HCT116 (cell line): ENCODE measurements at regions not wholly inside any gene's neighbourhood (a gene's known extent, or its start where the extent isn't known, plus 50 kb on each side); places are given as distances from the start of the nearest gene placed in this dataset.

ENCODE experiments used
- ATAC-seq: fragments of 200-7000 bp; cut with Tn5 transposase; 2 replicates; pipeline ENCODE4 v1.9.1; 2020; ENCODE audit warnings: mild to moderate bottlenecking, moderate library complexity
- BruUV-seq: library from RNA; stranded (reverse); fragments of 400-500 nt; replicated peaks from 2 replicates; lab custom pipeline; 2021; lab: Mats Ljungman, UMichigan
- CTCF ChIA-PET: fragments of 300-600 bp; sonication (Branson Sonifier 250); formaldehyde crosslinking; loops from one replicate; lab custom pipeline; 2021; ENCODE audit warnings: antibody characterized with exemption; lab: Charles Lee
- POLR2A ChIA-PET: fragments of 300-600, 350-600 bp; sonication (Branson Sonifier 250); formaldehyde crosslinking; loops from one replicate; lab custom pipeline; 2021; ENCODE audit warnings: antibody characterized with exemption; lab: Charles Lee
- RAD21 ChIA-PET, 2 experiments: fragments of 300-600 bp; sonication (Branson Sonifier 250); formaldehyde crosslinking; loops; one replicate each; lab custom pipeline; 2023; ENCODE audit warnings: low total read pairs in 2 of 2; ENCODE audit not compliant: uncharacterized antibody in 2 of 2, unreplicated experiment in 2 of 2, low non-redundant PET in 1 of 2; lab: Charles Lee
- DNase-seq: peaks from one replicate; pipeline ENCODE4 v3.0.0-alpha.2; 2010; ENCODE audit warnings: low read depth, low spot score
- H2AFZ ChIP-seq: fragments of 200-600 bp; shearing (Covaris generic), sonication (generic); 2 replicates; pipeline ENCODE4 v1.6.1; 2017; ENCODE audit warnings: low read depth, mixed run types, mixed read lengths, antibody characterized with exemption, low read length; ENCODE audit not compliant: poor library complexity, severe bottlenecking
- H3K27ac ChIP-seq: 2 replicates; pipeline ENCODE4 v1.5.1; 2012; ENCODE audit warnings: low read depth, low read length
- H3K27me3 ChIP-seq: fragments of 200-600 bp; sonication (generic); 2 replicates; pipeline ENCODE4 v1.6.1; 2016; ENCODE audit warnings: mixed run types, low read length, mixed read lengths; ENCODE audit not compliant: insufficient read depth
- H3K36me3 ChIP-seq, 2 experiments: fragments of 200-500 bp in 1 of 2; fragments of 200-600 bp in 1 of 2; sonication (Bioruptor generic) in 1 of 2; sonication (generic) in 1 of 2; 2 replicates each; pipeline versions ENCODE4 v1.5.1 to v1.6.1; 2014 to 2016; ENCODE audit warnings: low read length in 2 of 2, inconsistent platforms in 1 of 2, mixed read lengths in 1 of 2, mixed run types in 1 of 2; ENCODE audit not compliant: insufficient read depth in 2 of 2, control insufficient read depth in 1 of 2
- H3K4me1 ChIP-seq, 2 experiments: fragments of 200-600 bp in 1 of 2; sonication (generic) in 1 of 2; 2 replicates each; pipeline versions ENCODE4 v1.5.1 to v1.6.1; 2012 to 2017; ENCODE audit warnings: low read length in 2 of 2, inconsistent platforms in 1 of 2, mild to moderate bottlenecking in 1 of 2, mixed read lengths in 1 of 2, mixed run types in 1 of 2, moderate library complexity in 1 of 2; ENCODE audit not compliant: insufficient read depth in 2 of 2, control insufficient read depth in 1 of 2
- H3K4me2 ChIP-seq: fragments of 200-600 bp; sonication (generic); 2 replicates; pipeline ENCODE4 v1.6.1; 2017; ENCODE audit warnings: mixed run types, low read length, mixed read lengths
- H3K4me3 ChIP-seq, 2 experiments: fragments of 200-600 bp in 1 of 2; sonication (generic) in 1 of 2; replicated peaks in 1 of 2; 2 replicates each; pipeline ENCODE4 v1.5.1; 2011 to 2016; ENCODE audit warnings: low read length in 2 of 2, control low read depth in 1 of 2, low read depth in 1 of 2, mild to moderate bottlenecking in 1 of 2, mixed read lengths in 1 of 2, mixed run types in 1 of 2
- H3K79me2 ChIP-seq: fragments of 200-600 bp; sonication (generic); 2 replicates; pipeline ENCODE4 v1.6.1; 2017; ENCODE audit warnings: mild to moderate bottlenecking, mixed run types, low read length, moderate library complexity, mixed read lengths; ENCODE audit not compliant: insufficient read depth
- H3K9ac ChIP-seq: fragments of 200-600 bp; sonication (generic); 2 replicates; pipeline ENCODE4 v1.6.1; 2016; ENCODE audit warnings: low read length, mixed read lengths
- H3K9me2 ChIP-seq: fragments of 200-600 bp; sonication (generic), shearing (Covaris generic); 2 replicates; pipeline ENCODE4 v1.6.1; 2017; ENCODE audit warnings: mixed run types, mild to moderate bottlenecking, moderate library complexity; ENCODE audit not compliant: insufficient read depth
- H3K9me3 ChIP-seq, 2 experiments: fragments of 200-500 bp in 1 of 2; fragments of 200-600 bp in 1 of 2; sonication (Bioruptor generic) in 1 of 2; sonication (generic) in 1 of 2; 2 replicates each; pipeline ENCODE4 v1.6.1; 2014 to 2017; ENCODE audit warnings: low read length in 2 of 2, mixed read lengths in 2 of 2, inconsistent platforms in 1 of 2, low read depth in 1 of 2, mild to moderate bottlenecking in 1 of 2, mixed run types in 1 of 2, moderate library complexity in 1 of 2; ENCODE audit not compliant: control insufficient read depth in 1 of 2, insufficient read depth in 1 of 2
- H4K20me1 ChIP-seq: fragments of 200-600 bp; sonication (generic), shearing (Covaris generic); 2 replicates; pipeline ENCODE4 v1.6.1; 2017; ENCODE audit warnings: mixed run types, mild to moderate bottlenecking, moderate library complexity; ENCODE audit not compliant: insufficient read depth
- SP1 ChIP-seq: IDR thresholded peaks from 2 replicates; pipeline ENCODE4 v1.6.1; 2012; ENCODE audit warnings: low read depth
- intact Hi-C: fragments of 100-400 bp; cut with micrococcal nuclease; formaldehyde crosslinking; loops from 2 replicates; pipeline ENCODE4 v1.10.0; 2022
- TF ChIP-seq, protein P1 (sequence below): IDR thresholded peaks from 2 replicates; pipeline ENCODE4 v1.6.1; 2012; ENCODE audit warnings: low read depth
- TF ChIP-seq, protein P2 (sequence below), 3 experiments: fragments of 200-600 bp in 1 of 3; sonication (generic) in 1 of 3; IDR thresholded peaks in 2 of 3; conservative IDR thresholded peaks in 1 of 3; 2 replicates each; pipeline ENCODE4 v1.5.1; 2012 to 2017; ENCODE audit warnings: low read depth in 2 of 3, low read length in 2 of 3, antibody characterized with exemption in 1 of 3, borderline replicate concordance in 1 of 3, control low read depth in 1 of 3, mild to moderate bottlenecking in 1 of 3, mixed read lengths in 1 of 3, mixed run types in 1 of 3, moderate library complexity in 1 of 3; ENCODE audit not compliant: insufficient read depth in 1 of 3

DNA sequence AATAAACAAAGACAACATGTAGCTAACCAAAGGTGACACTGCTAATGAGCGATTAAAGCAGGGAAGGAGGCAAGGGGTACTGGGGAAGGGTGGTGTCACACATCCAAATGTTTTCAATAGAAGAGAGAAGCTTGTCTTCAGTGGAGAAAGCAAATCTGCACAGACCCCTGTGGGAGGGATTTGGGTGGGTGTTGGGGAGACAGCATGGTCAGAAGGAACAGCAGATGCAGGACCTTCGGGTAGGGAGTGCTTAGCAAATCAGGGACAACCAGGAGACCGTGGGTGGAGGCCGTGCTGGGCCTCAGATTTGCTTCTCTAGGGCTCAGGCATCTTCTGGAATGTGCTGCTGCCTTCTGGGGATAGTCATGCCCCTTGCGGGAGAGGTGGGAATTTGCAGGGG, 185.3 kb upstream of the RAB6C start:
- Histone ChIP-seq H3K4me2 (no peak overlapping the region), H3K9ac (no peak overlapping the region), H3K27me3 (no peaks in the 10 kb centered on the region), H3K36me3 (no peaks in the 10 kb centered on the region), H3K4me1 (no peaks in the 10 kb centered on the region), H3K27ac (no peak overlapping the region), H3K79me2 (no peaks in the 10 kb centered on the region), H3K9me2 (no peaks in the 10 kb centered on the region), H2AFZ (no peak overlapping the region), H3K9me3 (no peaks in the 10 kb centered on the region), H4K20me1 (no peaks in the 10 kb centered on the region), H3K4me3 (no peak overlapping the region)
- intact Hi-C loops: no loop called here
- POLR2A ChIA-PET: no interaction called here
- BruUV-seq: no TSS peak
- TF ChIP-seq, protein P1, sequence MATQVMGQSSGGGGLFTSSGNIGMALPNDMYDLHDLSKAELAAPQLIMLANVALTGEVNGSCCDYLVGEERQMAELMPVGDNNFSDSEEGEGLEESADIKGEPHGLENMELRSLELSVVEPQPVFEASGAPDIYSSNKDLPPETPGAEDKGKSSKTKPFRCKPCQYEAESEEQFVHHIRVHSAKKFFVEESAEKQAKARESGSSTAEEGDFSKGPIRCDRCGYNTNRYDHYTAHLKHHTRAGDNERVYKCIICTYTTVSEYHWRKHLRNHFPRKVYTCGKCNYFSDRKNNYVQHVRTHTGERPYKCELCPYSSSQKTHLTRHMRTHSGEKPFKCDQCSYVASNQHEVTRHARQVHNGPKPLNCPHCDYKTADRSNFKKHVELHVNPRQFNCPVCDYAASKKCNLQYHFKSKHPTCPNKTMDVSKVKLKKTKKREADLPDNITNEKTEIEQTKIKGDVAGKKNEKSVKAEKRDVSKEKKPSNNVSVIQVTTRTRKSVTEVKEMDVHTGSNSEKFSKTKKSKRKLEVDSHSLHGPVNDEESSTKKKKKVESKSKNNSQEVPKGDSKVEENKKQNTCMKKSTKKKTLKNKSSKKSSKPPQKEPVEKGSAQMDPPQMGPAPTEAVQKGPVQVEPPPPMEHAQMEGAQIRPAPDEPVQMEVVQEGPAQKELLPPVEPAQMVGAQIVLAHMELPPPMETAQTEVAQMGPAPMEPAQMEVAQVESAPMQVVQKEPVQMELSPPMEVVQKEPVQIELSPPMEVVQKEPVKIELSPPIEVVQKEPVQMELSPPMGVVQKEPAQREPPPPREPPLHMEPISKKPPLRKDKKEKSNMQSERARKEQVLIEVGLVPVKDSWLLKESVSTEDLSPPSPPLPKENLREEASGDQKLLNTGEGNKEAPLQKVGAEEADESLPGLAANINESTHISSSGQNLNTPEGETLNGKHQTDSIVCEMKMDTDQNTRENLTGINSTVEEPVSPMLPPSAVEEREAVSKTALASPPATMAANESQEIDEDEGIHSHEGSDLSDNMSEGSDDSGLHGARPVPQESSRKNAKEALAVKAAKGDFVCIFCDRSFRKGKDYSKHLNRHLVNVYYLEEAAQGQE: no peak
- TF ChIP-seq SP1: no peak
- TF ChIP-seq, protein P2, sequence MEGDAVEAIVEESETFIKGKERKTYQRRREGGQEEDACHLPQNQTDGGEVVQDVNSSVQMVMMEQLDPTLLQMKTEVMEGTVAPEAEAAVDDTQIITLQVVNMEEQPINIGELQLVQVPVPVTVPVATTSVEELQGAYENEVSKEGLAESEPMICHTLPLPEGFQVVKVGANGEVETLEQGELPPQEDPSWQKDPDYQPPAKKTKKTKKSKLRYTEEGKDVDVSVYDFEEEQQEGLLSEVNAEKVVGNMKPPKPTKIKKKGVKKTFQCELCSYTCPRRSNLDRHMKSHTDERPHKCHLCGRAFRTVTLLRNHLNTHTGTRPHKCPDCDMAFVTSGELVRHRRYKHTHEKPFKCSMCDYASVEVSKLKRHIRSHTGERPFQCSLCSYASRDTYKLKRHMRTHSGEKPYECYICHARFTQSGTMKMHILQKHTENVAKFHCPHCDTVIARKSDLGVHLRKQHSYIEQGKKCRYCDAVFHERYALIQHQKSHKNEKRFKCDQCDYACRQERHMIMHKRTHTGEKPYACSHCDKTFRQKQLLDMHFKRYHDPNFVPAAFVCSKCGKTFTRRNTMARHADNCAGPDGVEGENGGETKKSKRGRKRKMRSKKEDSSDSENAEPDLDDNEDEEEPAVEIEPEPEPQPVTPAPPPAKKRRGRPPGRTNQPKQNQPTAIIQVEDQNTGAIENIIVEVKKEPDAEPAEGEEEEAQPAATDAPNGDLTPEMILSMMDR (IDR thresholded peaks at IDR 0.05 in 2 of 3, conservative IDR thresholded peaks at IDR 0.05 in 1 of 3; ENCODE audit: borderline replicate concordance in 1 of 3, insufficient read depth in 1 of 3, low read depth in 2 of 3, low read length in 2 of 3): 0 out of 6 replicates have a peak, but pooled peaks of 2 of the 3 experiments have one; percentile 16 to 17
- RAD21 ChIA-PET: no interaction called here
- ATAC-seq (peak; percentile 47; the same call in 1 of the 2 replicates), DNase-seq (no peak)
- CTCF ChIA-PET: no interaction called here
